KG1 (cell line): ENCODE measurements at regions not wholly inside any gene's neighbourhood (a gene's known extent, or its start where the extent isn't known, plus 50 kb on each side); places are given as distances from the start of the nearest gene placed in this dataset.
A peak's percentile ranks its signal among the peaks of the same experiment; 100 is the strongest.
"Not testable (repeated sequence)": the region's sequence is repeated elsewhere in the genome, so short reads cannot be mapped to it uniquely, and the experiment has no call there.

Source experiments
- DNase-seq: peaks from one replicate; lab custom pipeline; 2025; lab: John Stamatoyannopoulos, UW

DNA sequence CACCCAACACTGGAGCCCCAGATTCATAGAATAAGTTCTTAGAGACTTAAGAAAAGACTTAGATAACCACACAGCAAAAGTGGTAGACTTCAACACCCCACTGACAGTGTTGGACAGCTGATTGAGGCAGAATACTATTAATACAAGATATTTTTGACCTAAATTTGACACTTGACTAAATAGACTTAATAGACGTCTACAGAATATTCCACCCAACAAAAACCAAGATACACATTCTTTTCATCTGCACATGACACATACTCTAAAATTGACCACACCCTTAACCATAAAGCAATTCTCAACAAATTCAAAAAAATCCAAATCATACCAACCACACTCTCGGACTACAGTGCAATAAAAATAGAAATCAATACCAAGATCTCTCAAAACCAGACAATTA lies 179.8 kb upstream of the TPM1 start:
- DNase-seq, result no peak

DNA sequence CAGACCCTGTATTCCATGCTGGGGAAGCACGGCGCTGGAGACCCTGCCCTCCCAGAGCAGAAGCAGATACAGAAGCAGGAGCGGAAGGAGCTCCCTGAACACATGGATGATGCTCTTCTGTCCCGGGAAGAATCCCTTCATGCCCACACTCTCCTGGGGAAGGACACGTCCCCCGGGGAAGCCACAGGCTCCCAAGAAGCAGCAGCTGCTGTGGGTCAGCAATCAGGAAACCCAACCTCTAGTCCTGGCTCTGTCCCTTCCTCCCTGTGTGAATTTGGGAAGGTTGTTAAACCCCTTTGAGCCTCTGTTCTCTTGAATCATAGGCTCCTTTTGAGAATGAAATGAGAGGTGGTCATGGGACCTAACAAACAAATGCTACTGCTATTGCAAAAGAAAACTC lies 176.2 kb upstream of the TPM1 start:
- no peak for DNase-seq

DNA sequence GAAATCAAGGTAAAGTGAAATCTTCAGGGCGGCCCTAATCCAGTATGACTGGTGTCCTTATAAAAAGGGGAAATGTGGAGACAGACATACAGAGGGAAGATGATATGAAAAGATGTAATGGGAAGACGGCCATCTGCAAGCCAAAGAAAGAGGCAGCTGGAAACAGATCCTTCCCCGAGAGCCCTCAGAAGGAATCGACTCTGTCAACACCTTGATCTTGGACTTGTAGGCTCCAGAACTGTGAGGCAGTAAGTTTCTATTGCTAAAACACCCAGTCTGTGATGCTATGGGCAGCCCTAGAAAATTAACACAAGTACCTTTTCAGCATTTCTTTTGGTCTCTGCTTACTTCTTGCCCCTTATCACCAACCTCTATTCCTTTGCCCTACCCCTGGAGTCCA lies 174.7 kb upstream of the TPM1 start:
- DNase-seq, result no peak

DNA sequence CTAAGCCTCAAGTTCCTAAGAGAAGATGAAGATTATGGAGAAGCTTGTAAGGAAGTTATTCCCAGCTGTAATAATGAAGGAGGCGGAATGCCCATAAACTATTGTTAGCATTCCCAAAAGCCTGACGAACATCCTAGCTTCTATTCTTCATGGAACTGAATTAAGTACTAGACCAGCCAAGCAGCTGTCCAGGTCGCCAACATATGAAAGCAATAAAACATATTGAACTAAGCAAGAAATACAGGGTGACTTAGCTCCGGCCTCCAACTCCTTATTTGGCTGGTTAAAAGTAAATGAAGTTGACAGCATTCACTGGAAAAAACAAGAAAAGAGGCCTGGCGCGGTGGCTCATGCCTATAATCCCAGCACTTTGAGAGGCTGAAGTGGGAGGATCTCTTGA lies 174.0 kb upstream of the TPM1 start:
- DNase-seq, result no peak

GRCh38 chr15:62869116-62869515 lies 173.4 kb upstream of the TPM1 start:
- DNase-seq, result no peak

GRCh38 chr15:62870216-62870615 lies 172.3 kb upstream of the TPM1 start:
- DNase-seq, result no peak

DNA sequence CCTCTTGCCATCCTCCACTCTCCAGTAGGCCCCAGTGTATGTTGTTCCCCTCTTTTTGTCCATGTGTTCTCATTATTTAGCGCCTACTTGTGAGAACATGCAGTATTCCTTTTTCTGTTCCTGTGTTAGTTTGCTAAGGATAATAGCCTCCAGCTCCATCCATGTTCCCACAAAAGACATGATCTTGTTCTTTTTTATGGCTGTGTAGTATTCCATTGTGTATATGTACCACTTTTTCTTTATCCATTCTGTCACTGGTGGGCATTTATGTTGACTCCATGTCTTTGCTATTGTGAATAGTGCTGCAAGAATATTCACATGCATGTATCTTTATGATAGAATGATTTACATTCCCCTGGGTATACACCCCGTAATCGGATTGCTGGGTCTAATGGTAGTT lies 171.8 kb upstream of the TPM1 start:
- DNase-seq, result not testable (repeated sequence)

GRCh38 chr15:62873203-62873602 lies 169.3 kb upstream of the TPM1 start:
- DNase-seq, result no peak

DNA sequence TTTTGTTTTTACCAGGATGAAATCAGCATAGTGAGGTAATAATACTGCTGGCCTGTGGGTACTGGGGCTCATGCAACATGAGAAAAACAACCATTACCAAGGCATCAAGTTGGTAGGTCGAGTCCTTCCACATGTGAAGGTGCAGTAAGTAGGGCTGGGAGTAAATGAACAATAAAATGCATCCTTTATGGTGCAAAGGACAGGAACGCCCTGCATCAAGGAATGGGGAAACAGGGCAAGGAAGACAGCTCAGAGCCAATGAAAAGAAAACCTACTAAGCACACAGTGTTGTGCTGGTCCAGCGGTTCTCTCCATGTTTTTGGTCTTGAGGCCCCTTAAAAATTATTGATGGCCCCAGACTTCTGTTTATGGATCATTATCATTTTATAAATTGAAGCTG lies 168.5 kb upstream of the TPM1 start:
- no peak for DNase-seq

DNA sequence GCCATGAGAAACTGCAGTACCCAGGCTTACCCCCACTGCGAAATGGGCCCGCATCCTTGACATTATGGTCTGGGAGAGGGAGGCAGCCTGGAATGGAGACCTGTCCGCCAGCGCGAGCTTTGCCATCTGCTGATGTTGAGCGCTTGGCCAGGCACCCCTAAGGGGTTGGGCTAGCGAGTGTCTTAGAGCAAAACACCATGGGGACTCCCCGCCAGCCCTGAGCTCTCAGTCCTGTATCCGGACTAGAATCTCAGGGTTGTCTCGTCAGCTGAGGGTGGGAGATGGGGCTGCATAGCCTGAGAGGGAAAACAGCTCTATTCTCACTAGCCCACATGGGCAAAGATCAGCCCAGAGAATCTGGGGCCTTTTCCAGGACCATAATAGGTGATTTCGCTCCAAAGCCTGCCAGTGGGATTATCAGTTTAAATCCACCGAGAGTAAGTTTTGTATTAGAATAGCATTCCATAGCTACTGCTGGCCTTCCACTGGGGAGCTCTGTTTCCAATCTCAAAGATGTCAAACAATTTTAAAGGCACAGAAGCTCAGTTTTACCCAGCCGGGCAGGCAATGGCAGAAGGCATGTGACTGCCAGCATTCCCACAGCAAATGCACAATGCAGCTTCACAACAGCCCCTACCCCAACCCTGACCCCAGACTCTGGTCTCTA lies 167.5 kb upstream of the TPM1 start:
- no peak for DNase-seq

GRCh38 chr15:62875626-62876021 lies 166.9 kb upstream of the TPM1 start:
- no peak for DNase-seq

GRCh38 chr15:62877276-62877857 lies 165.2 kb upstream of the TPM1 start:
- no peak for DNase-seq

DNA sequence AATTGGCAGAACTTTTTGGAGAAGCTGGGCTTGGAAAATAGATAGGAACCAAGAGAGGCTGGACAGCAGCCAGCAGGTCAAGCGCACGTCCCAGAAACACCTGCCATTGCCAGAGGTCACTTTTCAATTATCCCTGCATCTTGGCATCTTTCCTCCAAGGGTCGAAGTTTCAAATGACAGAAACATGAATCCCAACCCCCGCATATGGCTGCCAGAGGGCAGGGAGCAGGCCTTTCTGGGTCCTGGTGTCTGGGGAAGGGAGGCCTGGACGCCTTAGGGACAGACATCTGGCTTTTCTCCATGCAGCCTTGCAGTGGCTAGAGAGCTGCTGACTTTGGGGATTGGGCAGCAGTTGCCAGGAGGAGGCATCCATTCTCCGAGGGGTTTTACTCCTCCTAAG lies 164.5 kb upstream of the TPM1 start:
- no peak for DNase-seq

- peak; percentile 5 for DNase-seq
Observed at GRCh38 chr15:62879770-62880169, 162.8 kb upstream of the TPM1 start.

DNA sequence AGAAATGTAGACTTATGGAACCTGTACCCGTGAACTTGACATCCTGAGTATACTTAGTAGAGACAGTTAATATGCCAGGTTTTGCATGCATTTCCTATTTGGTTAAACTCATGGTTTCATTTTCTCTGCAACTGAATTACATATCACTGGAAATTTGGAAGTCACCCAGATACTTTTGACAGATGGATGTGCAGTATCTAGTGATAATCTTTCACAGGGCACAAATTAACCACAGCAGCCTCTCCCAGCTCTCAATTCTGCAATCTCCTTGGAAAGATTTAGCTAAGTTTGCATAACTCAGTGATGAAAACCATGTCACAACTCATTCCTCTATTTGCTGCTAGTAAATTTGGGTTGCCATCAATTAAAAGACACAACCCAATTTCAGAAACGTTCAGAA lies 162.3 kb upstream of the TPM1 start:
- DNase-seq, result no peak

GRCh38 chr15:62881056-62881455 lies 161.5 kb upstream of the TPM1 start:
- no peak for DNase-seq

DNA sequence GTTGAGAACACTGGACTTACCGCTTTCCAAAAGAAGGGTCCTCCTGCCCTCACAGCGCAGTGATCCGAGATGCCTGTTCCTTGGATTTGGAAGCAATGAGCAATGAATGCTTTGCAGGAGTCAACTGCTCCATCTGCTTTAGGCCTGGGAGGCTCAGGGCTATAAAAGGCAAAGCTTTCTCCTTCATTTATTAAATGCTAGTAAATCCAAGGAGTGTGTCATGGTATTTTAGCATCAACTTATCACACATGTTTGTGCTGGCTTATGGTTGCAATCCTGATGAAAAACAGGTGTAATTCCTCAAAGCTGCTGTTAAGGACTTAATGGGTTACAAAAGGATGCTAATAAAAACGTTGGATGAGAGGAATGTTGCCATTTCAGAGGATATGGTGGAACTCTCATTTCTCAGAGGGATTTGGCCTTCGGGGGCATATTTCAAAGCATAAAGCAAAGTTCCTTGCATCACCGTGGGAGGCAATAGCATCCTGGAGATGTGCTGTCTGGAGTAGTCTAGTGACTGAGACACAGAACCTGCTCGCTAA lies 158.5 kb upstream of the TPM1 start:
- no peak for DNase-seq

- DNase-seq, result no peak
Observed at GRCh38 chr15:62886431-62887071, 156.0 kb upstream of the TPM1 start.

- DNase-seq, result no peak
Observed at GRCh38 chr15:62887113-62887570, 155.4 kb upstream of the TPM1 start.

- DNase-seq, result no peak
Observed at GRCh38 chr15:62888623-62889022, 153.9 kb upstream of the TPM1 start.

DNA sequence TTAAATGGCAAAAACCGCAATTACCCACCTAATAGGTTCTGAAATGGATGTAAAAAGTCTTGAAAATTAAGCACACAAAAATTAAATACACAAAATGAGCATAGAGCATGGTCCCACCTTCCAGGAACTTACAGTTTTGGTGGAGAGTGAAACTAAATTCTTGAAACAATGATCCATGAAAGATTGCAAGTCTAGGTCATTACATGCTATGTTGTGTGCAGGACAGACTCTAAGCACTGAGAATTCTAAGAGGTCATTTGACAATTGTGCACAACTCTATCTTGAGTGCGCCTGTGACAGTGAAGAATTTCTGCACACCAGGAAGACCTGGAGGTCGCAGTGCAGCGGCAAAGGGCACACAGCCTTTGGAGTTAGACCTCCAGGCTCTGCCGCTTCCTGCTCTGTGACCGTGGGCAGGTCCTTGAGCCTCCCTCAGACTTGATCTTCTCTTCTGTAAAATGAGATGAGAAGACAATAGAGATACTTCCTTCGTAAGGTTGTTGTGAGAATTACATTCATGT lies 153.3 kb upstream of the TPM1 start:
- no peak for DNase-seq

DNA sequence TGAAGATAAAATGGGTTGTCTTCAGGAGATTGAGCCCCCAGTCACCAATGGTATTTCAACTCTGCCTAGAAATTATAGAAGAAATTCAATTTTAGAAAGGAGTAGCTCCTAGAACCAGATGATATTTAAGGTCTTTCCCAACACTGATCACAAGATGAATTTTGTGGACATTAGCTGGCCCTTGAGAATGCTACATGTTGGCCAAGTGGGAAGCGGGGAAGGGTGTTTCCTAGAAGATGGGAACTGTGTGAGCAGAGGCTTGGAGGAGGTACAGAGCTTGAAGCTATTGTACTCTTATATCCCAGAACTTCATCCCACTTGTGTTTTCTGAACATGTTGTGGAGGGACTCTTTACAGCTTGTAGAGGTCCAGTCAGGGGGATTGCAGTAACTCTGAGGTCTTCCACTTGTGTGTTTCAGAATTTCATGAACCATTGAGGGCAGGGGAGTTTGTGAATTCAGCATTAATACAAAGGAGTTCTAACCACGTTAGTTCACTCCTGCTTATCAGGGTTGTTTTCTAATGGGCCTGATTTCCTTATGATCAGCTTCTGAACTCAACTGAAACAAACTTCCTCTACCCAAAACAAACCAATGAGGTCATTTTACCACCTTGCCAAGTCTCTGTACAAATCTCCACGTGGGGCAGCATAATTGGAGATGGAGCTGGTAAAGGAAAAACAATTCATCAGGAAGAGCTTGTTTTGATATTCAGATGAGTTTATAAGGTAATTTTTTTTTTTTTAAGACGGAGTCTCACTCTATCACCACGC lies 152.6 kb upstream of the TPM1 start:
- DNase-seq, result no peak
